ENCODE measurements at regions not wholly inside any gene's neighbourhood (a gene's known extent, or its start where the extent isn't known, plus 50 kb on each side); places are given as distances from the start of the nearest gene placed in this dataset.

GRCh38 chrX:39002466-39002865, 201.2 kb downstream of the MID1IP1 start (continued):
- TF ChIP-seq, protein P1, sequence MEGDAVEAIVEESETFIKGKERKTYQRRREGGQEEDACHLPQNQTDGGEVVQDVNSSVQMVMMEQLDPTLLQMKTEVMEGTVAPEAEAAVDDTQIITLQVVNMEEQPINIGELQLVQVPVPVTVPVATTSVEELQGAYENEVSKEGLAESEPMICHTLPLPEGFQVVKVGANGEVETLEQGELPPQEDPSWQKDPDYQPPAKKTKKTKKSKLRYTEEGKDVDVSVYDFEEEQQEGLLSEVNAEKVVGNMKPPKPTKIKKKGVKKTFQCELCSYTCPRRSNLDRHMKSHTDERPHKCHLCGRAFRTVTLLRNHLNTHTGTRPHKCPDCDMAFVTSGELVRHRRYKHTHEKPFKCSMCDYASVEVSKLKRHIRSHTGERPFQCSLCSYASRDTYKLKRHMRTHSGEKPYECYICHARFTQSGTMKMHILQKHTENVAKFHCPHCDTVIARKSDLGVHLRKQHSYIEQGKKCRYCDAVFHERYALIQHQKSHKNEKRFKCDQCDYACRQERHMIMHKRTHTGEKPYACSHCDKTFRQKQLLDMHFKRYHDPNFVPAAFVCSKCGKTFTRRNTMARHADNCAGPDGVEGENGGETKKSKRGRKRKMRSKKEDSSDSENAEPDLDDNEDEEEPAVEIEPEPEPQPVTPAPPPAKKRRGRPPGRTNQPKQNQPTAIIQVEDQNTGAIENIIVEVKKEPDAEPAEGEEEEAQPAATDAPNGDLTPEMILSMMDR (IDR thresholded peaks at IDR 0.05 in 2 of 3, conservative IDR thresholded peaks at IDR 0.05 in 1 of 3; ENCODE audit: borderline replicate concordance in 1 of 3, insufficient read depth in 1 of 3, low read depth in 2 of 3, low read length in 2 of 3) = no peak
- TF ChIP-seq EGR1 (IDR thresholded peaks at IDR 0.05; ENCODE audit: low read depth) = no peak
- TF ChIP-seq CBX3 (IDR thresholded peaks at IDR 0.05; ENCODE audit: low read depth) = no peak
- no peak for TF ChIP-seq SRF (IDR thresholded peaks at IDR 0.05; ENCODE audit: low read depth)
- no peak for TF ChIP-seq JUND (IDR thresholded peaks at IDR 0.05)
- TF ChIP-seq ELF1 (IDR thresholded peaks at IDR 0.05; ENCODE audit: borderline replicate concordance, low read depth) = no peak
- TF ChIP-seq EZH2 (IDR thresholded peaks at IDR 0.05) = no peak
- TF ChIP-seq CEBPB (IDR thresholded peaks at IDR 0.05; ENCODE audit: low read depth) = no peak
- TF ChIP-seq TCF7L2 (IDR thresholded peaks at IDR 0.05; ENCODE audit: borderline replicate concordance, extremely low read depth, insufficient read depth, insufficient read length) = no peak
- TF ChIP-seq RAD21 (IDR thresholded peaks at IDR 0.05; ENCODE audit: low read depth) = no peak

DNA sequence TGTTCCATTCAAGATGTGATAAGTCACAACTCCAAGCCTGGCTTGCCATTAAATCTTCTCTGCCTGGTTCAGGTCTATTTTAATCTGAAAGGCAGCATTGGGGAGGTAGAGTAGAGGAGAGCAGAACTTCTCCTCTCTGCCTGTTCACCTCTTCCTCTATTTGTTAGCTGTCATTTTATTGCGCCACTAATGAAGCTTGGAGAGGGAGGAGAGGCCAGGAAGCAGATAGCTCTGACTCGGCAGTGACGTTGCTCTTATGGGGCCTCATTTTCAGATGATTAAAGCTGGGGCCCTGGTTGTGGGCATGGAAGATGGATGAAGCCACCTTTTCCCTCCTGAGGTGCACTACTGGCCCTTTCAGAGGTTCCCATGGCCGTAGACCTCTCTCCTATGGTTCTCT, 207.3 kb downstream of the MID1IP1 start:
- TF ChIP-seq ELF1 (IDR thresholded peaks at IDR 0.05; ENCODE audit: borderline replicate concordance, low read depth) (no peak), SP1 (IDR thresholded peaks at IDR 0.05; ENCODE audit: low read depth) (no peak), POLR2AphosphoS5 (IDR thresholded peaks at IDR 0.05; ENCODE audit: low read depth, low read length) (no peak), EGR1 (IDR thresholded peaks at IDR 0.05; ENCODE audit: low read depth) (no peak), FOSL1 (IDR thresholded peaks at IDR 0.05; ENCODE audit: low read depth) (no peak), JUND (IDR thresholded peaks at IDR 0.05) (no peak), SRF (IDR thresholded peaks at IDR 0.05; ENCODE audit: low read depth) (no peak), EZH2 (IDR thresholded peaks at IDR 0.05) (no peak), ZFX (IDR thresholded peaks at IDR 0.05) (no peak), POLR2A (IDR thresholded peaks at IDR 0.05; ENCODE audit: borderline replicate concordance, extremely low read depth, insufficient read depth, insufficient read length) (no peak), EZH2phosphoT487 (IDR thresholded peaks at IDR 0.05; ENCODE audit: borderline replicate concordance) (no peak), TCF7L2 (IDR thresholded peaks at IDR 0.05; ENCODE audit: borderline replicate concordance, extremely low read depth, insufficient read depth, insufficient read length) (no peak), RAD21 (IDR thresholded peaks at IDR 0.05; ENCODE audit: low read depth) (no peak), YY1 (IDR thresholded peaks at IDR 0.05; ENCODE audit: extremely low read depth, insufficient replicate concordance, low read depth, low read length) (no peak)
- TF ChIP-seq, protein P2, sequence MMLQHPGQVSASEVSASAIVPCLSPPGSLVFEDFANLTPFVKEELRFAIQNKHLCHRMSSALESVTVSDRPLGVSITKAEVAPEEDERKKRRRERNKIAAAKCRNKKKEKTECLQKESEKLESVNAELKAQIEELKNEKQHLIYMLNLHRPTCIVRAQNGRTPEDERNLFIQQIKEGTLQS (IDR thresholded peaks at IDR 0.05) = no peak
- TF ChIP-seq, protein P1 (IDR thresholded peaks at IDR 0.05 in 2 of 3, conservative IDR thresholded peaks at IDR 0.05 in 1 of 3; ENCODE audit: borderline replicate concordance in 1 of 3, insufficient read depth in 1 of 3, low read depth in 2 of 3, low read length in 2 of 3) = no peak
- TF ChIP-seq, protein P3, sequence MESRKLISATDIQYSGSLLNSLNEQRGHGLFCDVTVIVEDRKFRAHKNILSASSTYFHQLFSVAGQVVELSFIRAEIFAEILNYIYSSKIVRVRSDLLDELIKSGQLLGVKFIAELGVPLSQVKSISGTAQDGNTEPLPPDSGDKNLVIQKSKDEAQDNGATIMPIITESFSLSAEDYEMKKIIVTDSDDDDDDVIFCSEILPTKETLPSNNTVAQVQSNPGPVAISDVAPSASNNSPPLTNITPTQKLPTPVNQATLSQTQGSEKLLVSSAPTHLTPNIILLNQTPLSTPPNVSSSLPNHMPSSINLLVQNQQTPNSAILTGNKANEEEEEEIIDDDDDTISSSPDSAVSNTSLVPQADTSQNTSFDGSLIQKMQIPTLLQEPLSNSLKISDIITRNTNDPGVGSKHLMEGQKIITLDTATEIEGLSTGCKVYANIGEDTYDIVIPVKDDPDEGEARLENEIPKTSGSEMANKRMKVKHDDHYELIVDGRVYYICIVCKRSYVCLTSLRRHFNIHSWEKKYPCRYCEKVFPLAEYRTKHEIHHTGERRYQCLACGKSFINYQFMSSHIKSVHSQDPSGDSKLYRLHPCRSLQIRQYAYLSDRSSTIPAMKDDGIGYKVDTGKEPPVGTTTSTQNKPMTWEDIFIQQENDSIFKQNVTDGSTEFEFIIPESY (IDR thresholded peaks at IDR 0.05; ENCODE audit: extremely low read depth, insufficient replicate concordance, low read length) = no peak
- TF ChIP-seq, protein P4, sequence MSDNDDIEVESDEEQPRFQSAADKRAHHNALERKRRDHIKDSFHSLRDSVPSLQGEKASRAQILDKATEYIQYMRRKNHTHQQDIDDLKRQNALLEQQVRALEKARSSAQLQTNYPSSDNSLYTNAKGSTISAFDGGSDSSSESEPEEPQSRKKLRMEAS (IDR thresholded peaks at IDR 0.05) = no peak

More for the DNA sequence above, 207.3 kb downstream of the MID1IP1 start:
- H3K9ac ChIP-seq (ENCODE audit: low read length) = no peak overlapping the region
- no peaks in the 10 kb centered on the region for H4K20me1 ChIP-seq (ENCODE audit: insufficient read depth)
- H3K27ac ChIP-seq (ENCODE audit: low read depth, low read length) = no peak overlapping the region
- CTCF ChIA-PET = no interaction called here
- H3K27me3 ChIP-seq (ENCODE audit: insufficient read depth, low read length) = no peaks in the 10 kb centered on the region
- RAD21 ChIA-PET (ENCODE audit: low non-redundant PET in 1 of 2, low total read pairs in 2 of 2, uncharacterized antibody in 2 of 2, unreplicated experiment in 2 of 2) = no interaction called here
- ATAC-seq (no peak), DNase-seq (ENCODE audit: low read depth, low spot score) (no peak)
- POLR2A ChIA-PET = no interaction called here
- intact Hi-C loops (cut with micrococcal nuclease) = no loop called here
- H3K36me3 ChIP-seq (ENCODE audit: control insufficient read depth in 1 of 2, insufficient read depth in 2 of 2, low read length in 2 of 2) = no peaks in the 10 kb centered on the region
- H3K4me2 ChIP-seq (ENCODE audit: low read length) = no peak overlapping the region
- H3K79me2 ChIP-seq (ENCODE audit: insufficient read depth, low read length) = no peaks in the 10 kb centered on the region
- H3K9me3 ChIP-seq (ENCODE audit: control insufficient read depth in 1 of 2, insufficient read depth in 1 of 2, low read depth in 1 of 2, low read length in 2 of 2) = no peaks in the 10 kb centered on the region
- no peak overlapping the region for H3K4me3 ChIP-seq (replicated peaks in 1 of 2; ENCODE audit: low read depth in 1 of 2, low read length in 2 of 2)
- no TSS peak for BruUV-seq (replicated peaks)
- no peaks in the 10 kb centered on the region for H3K9me2 ChIP-seq (ENCODE audit: insufficient read depth)
- H3K4me1 ChIP-seq (ENCODE audit: control insufficient read depth in 1 of 2, insufficient read depth in 2 of 2, low read length in 2 of 2) = peaks cover 0 to 9% of the 10 kb centered on the region in 2 experiments; a peak in 2 of 4 replicates
- no peak overlapping the region for H2AFZ ChIP-seq (ENCODE audit: low read depth, low read length, poor library complexity, severe bottlenecking)

Measured in HCT116 (cell line).